CD4-positive, alpha-beta T cell (primary cell): ENCODE measurements at regions not wholly inside any gene's neighbourhood (a gene's known extent, or its start where the extent isn't known, plus 50 kb on each side); places are given as distances from the start of the nearest gene placed in this dataset.

Experiments used
- ATAC-seq: fragments of 200-7000 bp; cut with Tn5 transposase; one replicate; pipeline ENCODE4 v1.10.0; 2022; ENCODE audit warnings: mild to moderate bottlenecking; ENCODE audit not compliant: poor library complexity
- CTCF ChIA-PET: fragments of 350-600 bp; sonication (Branson Sonifier 250); formaldehyde crosslinking; loops from one replicate; lab custom pipeline; 2021; ENCODE audit warnings: antibody characterized with exemption, inconsistent platforms; lab: Charles Lee
- POLR2A ChIA-PET: fragments of 350-600 bp; sonication (Branson Sonifier 250); formaldehyde crosslinking; loops from one replicate; lab custom pipeline; 2021; ENCODE audit warnings: antibody characterized with exemption, inconsistent platforms; lab: Charles Lee
- DNase-seq, 14 experiments: peaks; one replicate each; pipeline ENCODE4 v3.0.0-alpha.2; 2013 to 2020; ENCODE audit warnings: mixed read lengths in 2 of 14
- H3K27ac ChIP-seq, 2 donors: one replicate each; pipeline versions ENCODE4 v1.5.1 to v1.7.0; 2013; ENCODE audit warnings: low read length in 2 of 2, low read depth in 1 of 2, mild to moderate bottlenecking in 1 of 2
- H3K27me3 ChIP-seq, 2 experiments: 1 replicate in 1 of 2; 2 replicates in 1 of 2; pipeline versions ENCODE4 v1.6.1 to v1.7.0; 2013; ENCODE audit warnings: low read length in 2 of 2, control low read depth in 1 of 2, mild to moderate bottlenecking in 1 of 2, moderate library complexity in 1 of 2; ENCODE audit not compliant: insufficient read depth in 2 of 2, control insufficient read depth in 1 of 2
- H3K36me3 ChIP-seq: one replicate; pipeline ENCODE4 v1.6.1; 2013; ENCODE audit warnings: low read length, control low read depth; ENCODE audit not compliant: insufficient read depth
- H3K4me1 ChIP-seq: one replicate; pipeline ENCODE4 v1.6.1; 2013; ENCODE audit warnings: low read length, control low read depth; ENCODE audit not compliant: insufficient read depth
- H3K4me3 ChIP-seq: one replicate; pipeline ENCODE4 v1.5.1; 2013; ENCODE audit warnings: mild to moderate bottlenecking, low read length, moderate library complexity
- H3K9me3 ChIP-seq, 2 experiments: 1 replicate in 1 of 2; 2 replicates in 1 of 2; pipeline versions ENCODE4 v1.6.1 to v1.7.0; 2013; ENCODE audit warnings: low read length in 2 of 2, mild to moderate bottlenecking in 2 of 2, control low read depth in 1 of 2, moderate library complexity in 1 of 2; ENCODE audit not compliant: control insufficient read depth in 1 of 2, insufficient read depth in 1 of 2
- H3K27ac Mint-ChIP-seq: one replicate; pipeline ENCODE4 v1.8.0; 2020; ENCODE audit warnings: mixed read lengths
- H3K27me3 Mint-ChIP-seq: one replicate; pipeline ENCODE4 v1.8.0; 2021; ENCODE audit warnings: mixed read lengths
- H3K36me3 Mint-ChIP-seq: one replicate; pipeline ENCODE4 v1.8.0; 2021; ENCODE audit warnings: low read depth, mixed read lengths
- H3K4me1 Mint-ChIP-seq: one replicate; pipeline ENCODE4 v1.8.0; 2021; ENCODE audit warnings: low read depth, mixed read lengths
- H3K4me3 Mint-ChIP-seq: one replicate; pipeline ENCODE4 v1.8.0; 2020; ENCODE audit warnings: mild to moderate bottlenecking, mixed read lengths
- H3K9me3 Mint-ChIP-seq: one replicate; pipeline ENCODE4 v1.8.0; 2020; ENCODE audit warnings: mixed read lengths
- intact Hi-C, 2 experiments: fragments of 100-400 bp; cut with DNase I in 1 of 2; cut with micrococcal nuclease in 1 of 2; formaldehyde crosslinking; loops; one replicate each; pipeline versions ENCODE4 v1.15.1 to v1.9.0; 2023 to 2025; cut with DNase I, micrococcal nuclease
- TF ChIP-seq, protein P1 (sequence below): fragments of 200-600 bp; IDR thresholded peaks from one replicate; pipeline ENCODE4 v1.8.0; 2022; ENCODE audit warnings: antibody characterized with exemption, mild to moderate bottlenecking

DNA sequence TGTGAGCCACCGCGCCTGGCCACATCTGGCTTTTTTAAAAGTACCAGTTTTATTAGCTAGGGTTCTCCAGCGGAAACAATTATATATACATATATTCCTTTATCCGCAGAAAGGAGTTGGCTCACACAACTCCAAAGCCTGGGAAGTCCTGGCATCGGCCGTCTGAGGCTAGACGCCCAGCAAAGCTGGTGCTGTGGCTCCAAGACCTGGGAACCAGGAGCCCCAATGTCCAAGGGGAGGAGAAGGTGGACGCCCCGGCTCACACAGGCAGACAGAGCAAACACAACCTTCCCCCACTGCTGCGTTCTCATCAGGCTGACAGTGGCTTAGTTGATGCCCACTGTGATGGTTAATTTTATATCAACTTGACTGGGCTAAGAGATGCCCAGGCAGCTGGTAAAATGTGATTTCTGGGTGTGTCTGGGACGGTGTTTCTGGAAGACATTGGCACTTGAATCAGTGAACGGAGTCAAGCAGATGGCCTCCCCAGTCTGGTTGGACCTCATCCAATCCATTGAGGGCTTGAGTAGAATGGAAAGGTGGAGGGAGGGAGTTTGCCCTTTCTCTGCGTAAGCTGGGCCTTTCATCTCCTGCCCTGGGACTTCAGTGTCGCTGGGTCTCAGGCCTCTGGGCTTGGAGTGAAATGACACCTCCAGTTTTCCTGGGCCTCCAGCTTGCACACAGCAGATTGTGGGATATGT, 904.4 kb downstream of the BRD1 start:
- CTCF ChIA-PET = no interaction called here
- POLR2A ChIA-PET = no interaction called here
- no peak for ATAC-seq

DNA sequence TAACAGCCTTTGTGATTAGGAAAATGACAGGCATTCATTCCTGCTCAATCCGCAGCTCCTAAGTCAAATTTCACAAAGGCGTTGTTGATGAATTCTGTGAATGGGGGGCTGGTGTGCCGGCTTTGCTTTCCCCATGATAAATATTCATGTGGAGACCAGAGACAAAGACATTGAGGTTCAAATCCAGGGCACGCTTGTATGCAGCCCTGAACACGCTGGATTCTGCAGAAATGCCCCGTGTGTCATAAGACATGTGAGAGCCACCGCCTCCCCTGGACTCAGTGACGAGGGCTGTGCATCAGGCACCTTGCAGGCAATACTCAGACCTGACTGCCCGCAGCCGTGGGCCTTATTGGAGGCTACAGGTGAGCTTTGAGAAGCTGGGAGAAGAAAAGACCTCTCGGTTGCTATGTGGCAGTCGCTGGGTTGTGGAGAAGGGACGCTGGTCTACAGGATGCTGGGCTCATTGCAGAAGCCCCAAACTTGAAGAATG, 906.2 kb downstream of the BRD1 start:
- Mint-ChIP-seq H3K9me3 (no peaks in the 10 kb centered on the region), H3K27me3 (peaks cover 71% of the 10 kb centered on the region), H3K36me3 (no peaks in the 10 kb centered on the region), H3K4me3 (no peak overlapping the region), H3K27ac (no peak overlapping the region), H3K4me1 (no peaks in the 10 kb centered on the region)
- no peak for DNase-seq
- no peak for ATAC-seq
- intact Hi-C loops = no loop called here
- ChIA-PET POLR2A (no interaction called here), CTCF (no interaction called here)
- TF ChIP-seq, protein P1, sequence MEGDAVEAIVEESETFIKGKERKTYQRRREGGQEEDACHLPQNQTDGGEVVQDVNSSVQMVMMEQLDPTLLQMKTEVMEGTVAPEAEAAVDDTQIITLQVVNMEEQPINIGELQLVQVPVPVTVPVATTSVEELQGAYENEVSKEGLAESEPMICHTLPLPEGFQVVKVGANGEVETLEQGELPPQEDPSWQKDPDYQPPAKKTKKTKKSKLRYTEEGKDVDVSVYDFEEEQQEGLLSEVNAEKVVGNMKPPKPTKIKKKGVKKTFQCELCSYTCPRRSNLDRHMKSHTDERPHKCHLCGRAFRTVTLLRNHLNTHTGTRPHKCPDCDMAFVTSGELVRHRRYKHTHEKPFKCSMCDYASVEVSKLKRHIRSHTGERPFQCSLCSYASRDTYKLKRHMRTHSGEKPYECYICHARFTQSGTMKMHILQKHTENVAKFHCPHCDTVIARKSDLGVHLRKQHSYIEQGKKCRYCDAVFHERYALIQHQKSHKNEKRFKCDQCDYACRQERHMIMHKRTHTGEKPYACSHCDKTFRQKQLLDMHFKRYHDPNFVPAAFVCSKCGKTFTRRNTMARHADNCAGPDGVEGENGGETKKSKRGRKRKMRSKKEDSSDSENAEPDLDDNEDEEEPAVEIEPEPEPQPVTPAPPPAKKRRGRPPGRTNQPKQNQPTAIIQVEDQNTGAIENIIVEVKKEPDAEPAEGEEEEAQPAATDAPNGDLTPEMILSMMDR = no peak
- Histone ChIP-seq H3K4me1 (no peaks in the 10 kb centered on the region), H3K4me3 (no peak overlapping the region), H3K27ac (no peak overlapping the region), H3K9me3 (peaks cover 0 to 8% of the 10 kb centered on the region in 2 experiments), H3K36me3 (no peaks in the 10 kb centered on the region), H3K27me3 (peaks cover 31 to 33% of the 10 kb centered on the region in 2 experiments)

More for the DNA sequence above, 904.4 kb downstream of the BRD1 start:
- Mint-ChIP-seq H3K9me3 (no peaks in the 10 kb centered on the region), H3K27me3 (peaks cover 68% of the 10 kb centered on the region), H3K27ac (no peak overlapping the region), H3K4me3 (no peak overlapping the region), H3K36me3 (no peaks in the 10 kb centered on the region), H3K4me1 (no peaks in the 10 kb centered on the region)
- H3K4me1 ChIP-seq = no peaks in the 10 kb centered on the region
- H3K36me3 ChIP-seq = no peaks in the 10 kb centered on the region
- no peak overlapping the region for H3K4me3 ChIP-seq
- peaks cover 19 to 23% of the 10 kb centered on the region in 2 experiments for H3K27me3 ChIP-seq
- TF ChIP-seq, protein P1 = no peak
- peaks cover 0 to 5% of the 10 kb centered on the region in 2 experiments for H3K9me3 ChIP-seq
- intact Hi-C loops = no loop called here
- no peak overlapping the region for H3K27ac ChIP-seq
- no peak for DNase-seq

DNA sequence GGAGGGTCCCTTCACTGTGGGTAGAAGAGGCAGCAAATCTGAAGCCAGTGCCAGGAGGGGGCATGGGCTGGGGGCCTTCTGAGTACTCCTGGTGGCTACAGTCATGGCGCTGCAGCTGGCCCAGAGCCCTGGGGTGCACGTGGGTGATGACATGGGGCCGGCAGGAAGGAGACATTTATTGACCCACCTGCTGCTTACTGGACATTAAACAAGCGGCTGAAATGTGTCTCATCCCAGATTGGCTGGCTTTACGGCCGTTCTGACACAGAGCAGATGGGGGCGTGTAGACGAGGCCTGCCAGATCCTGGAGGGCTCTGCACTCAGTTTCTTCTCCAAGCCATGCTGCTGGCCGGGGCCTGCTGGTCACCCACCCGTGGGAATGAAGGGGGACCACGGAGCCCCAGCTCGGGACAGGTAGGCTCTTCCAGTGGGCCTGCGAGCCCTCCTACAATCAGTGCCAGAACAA, 906.9 kb downstream of the BRD1 start:
- Mint-ChIP-seq H3K4me3 (no peak overlapping the region), H3K36me3 (no peaks in the 10 kb centered on the region), H3K9me3 (no peaks in the 10 kb centered on the region), H3K27me3 (peaks cover 67% of the 10 kb centered on the region), H3K4me1 (no peaks in the 10 kb centered on the region), H3K27ac (no peak overlapping the region)
- ChIA-PET CTCF (no interaction called here), POLR2A (no interaction called here)
- no peak overlapping the region for H3K27ac ChIP-seq
- H3K36me3 ChIP-seq = no peaks in the 10 kb centered on the region
- no peak overlapping the region for H3K4me3 ChIP-seq
- peaks cover 31 to 33% of the 10 kb centered on the region in 2 experiments for H3K27me3 ChIP-seq
- ATAC-seq (no peak), DNase-seq (no peak)
- TF ChIP-seq, protein P1 = no peak
- H3K4me1 ChIP-seq = no peaks in the 10 kb centered on the region
- H3K9me3 ChIP-seq = peaks cover 0 to 8% of the 10 kb centered on the region in 2 experiments
- intact Hi-C loops = no loop called here
